GM18520 (cell line): ENCODE measurements at regions not wholly inside any gene's neighbourhood (a gene's known extent, or its start where the extent isn't known, plus 50 kb on each side); places are given as distances from the start of the nearest gene placed in this dataset.

Source experiments
- ATAC-seq: cut with Tn5 transposase; IDR thresholded peaks from one replicate; pipeline ENCODE4 v1.9.1; 2021; ENCODE audit not compliant: unreplicated experiment

- ATAC-seq: no peak
Measured at GRCh38 chr20:6882561-6883291, 115.2 kb downstream of the BMP2 start.

- ATAC-seq: no peak
Measured at GRCh38 chr20:6884114-6884513, 116.6 kb downstream of the BMP2 start.

- no peak for ATAC-seq
Measured at GRCh38 chr20:6886065-6886729, 118.7 kb downstream of the BMP2 start.

DNA sequence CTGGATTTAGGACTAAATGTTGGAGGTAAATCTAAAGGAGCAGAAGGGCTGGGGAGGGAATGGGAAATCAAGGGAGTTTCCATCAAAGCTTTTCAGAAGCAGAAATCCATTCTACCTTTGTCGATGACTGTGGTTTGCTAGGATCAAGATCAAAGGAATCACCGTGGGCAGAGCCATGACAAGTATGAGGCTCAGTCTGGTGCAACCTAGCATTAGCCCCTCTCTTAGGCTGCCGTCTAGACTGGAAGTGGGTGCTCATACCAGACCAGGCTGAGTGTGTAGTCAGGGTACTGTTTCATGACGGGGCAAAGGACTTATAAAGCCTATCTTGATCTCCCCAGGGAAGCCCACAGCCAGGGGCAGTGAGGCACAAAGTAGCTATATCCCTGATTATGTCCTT lies 120.5 kb downstream of the BMP2 start:
- no peak for ATAC-seq

- no peak for ATAC-seq
Measured at GRCh38 chr20:6888736-6889395, 121.4 kb downstream of the BMP2 start.

- no peak for ATAC-seq
Measured at GRCh38 chr20:6892724-6893123, 125.2 kb downstream of the BMP2 start.

DNA sequence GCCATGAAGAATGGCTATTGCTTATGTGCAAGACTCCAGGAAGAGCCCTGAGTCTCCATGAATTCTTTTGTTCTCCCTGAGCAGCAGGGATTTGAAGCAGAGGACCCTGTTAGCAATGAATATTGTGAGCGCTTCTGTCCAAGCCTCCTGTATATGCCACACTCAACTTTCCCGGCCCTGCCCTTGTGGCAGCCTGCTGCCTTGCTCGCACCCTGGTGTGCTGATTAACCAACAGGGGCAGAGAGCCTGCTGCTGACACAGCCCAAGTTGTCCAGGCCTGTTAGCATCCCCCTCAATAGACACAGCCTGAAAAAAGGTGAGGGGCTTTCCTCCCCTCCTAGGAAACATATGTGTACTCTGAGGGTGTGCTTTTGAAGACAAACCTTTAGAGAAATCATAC lies 131.4 kb downstream of the BMP2 start:
- no peak for ATAC-seq

DNA sequence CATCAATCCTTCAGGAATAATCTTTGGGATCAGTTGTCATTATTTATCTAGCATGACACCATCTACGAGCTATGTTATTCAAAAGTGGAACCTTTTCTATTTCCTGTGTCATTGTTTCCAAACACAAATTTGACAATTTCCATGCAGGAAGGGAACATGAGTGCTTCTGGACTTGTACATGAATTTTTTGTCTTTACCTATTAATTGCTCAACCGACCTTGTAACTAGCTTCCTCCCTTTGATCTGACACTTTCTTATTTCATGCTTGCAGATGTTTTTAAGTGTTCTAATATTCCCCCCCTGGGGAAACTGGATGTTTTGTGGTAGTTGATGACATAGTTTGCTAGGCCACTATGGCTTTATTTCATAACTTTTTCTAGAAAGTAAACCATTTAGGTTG lies 139.4 kb downstream of the BMP2 start:
- ATAC-seq: no peak

DNA sequence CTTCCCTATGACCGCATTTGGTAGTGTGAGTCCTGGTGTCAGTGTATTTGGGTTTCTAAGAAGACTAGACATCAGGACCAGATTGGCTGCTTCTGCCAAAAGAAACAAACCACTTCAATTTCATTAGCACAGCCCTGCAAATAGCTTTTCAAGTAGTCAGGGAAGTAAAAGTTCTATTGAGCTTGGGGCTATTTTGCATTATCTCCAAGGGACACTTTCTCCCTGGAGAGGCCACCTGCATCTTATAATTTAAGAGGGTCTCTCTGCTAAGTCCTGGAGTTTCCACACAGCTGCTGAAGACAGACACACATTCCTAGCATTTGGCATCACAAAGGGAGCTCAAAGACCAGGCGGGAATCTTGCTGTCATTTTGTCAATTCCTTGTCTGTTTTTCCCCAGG lies 141.2 kb downstream of the BMP2 start:
- ATAC-seq: no peak

DNA sequence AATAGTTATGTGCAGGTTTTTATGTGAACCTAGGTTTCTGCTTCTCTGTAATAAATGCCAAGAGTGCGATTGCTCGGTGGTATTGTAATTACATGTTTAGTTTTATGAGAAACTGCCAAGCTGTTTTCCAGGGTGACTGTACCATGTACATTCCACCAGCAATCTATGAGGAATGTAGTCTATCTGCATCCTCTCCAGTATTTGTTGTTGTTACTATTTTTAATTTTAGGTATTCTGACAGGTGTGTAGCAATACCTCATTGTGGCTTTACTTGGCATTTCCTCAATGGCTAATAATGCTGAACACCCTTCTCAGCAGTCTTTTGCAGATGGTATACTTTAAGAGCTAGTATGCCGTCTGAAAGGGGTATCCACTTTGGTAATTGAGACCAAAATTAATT lies 142.1 kb downstream of the BMP2 start:
- no peak for ATAC-seq

- ATAC-seq: no peak
Measured at GRCh38 chr20:6914986-6915385, 147.5 kb downstream of the BMP2 start.

GRCh38 chr20:6916938-6917337 lies 149.5 kb downstream of the BMP2 start:
- ATAC-seq: no peak

- ATAC-seq: no peak
Measured at GRCh38 chr20:6919792-6920468, 152.4 kb downstream of the BMP2 start.

DNA sequence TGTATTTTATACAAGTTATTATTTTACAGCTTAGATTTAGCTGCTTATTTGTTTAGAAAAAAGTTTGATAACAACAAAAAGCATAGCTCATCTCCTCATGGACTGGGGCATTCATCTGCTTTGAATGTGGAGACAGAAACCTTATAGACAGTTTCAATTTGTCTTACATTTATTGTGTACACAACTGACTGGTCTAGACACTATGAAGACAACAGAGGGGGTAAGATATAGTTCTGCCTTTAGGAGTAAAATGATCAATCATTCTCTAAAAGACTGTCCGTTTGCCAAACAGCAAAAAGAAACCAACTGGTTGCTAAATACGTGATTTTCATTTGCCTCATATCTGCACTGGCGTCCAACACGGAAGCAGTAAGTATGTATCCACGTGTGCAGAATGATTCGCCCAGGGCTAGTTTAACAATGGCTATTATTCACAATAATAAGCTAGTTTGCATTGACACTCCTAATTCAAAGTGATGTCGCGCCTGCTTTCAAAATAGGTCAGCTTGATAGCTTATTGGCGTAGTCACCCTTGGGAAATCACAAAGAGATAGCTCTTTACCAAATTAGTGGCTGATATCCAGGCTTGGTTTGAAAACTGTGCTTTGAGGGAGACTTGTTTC lies 153.6 kb downstream of the BMP2 start:
- no peak for ATAC-seq

- no peak for ATAC-seq
Measured at GRCh38 chr20:6921717-6922386, 154.4 kb downstream of the BMP2 start.

DNA sequence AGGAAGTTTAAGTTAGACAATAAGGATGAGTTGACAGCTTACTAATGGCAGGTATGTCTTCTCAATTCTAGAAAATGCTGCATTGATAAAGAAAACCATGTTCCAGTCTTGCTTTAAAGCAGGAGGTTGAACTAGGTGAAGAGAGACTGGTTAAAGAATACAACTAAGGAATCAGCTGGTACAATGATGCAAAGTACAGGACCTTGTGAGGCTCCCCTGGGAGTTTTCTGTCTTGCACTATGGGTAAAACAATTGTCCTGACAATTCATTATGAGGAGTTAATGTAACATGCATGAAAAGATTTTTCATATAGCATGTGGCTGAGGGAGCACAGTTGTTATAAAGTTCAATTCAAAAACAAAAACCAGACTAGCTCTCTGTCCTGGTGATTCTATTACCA lies 157.2 kb downstream of the BMP2 start:
- ATAC-seq: no peak

DNA sequence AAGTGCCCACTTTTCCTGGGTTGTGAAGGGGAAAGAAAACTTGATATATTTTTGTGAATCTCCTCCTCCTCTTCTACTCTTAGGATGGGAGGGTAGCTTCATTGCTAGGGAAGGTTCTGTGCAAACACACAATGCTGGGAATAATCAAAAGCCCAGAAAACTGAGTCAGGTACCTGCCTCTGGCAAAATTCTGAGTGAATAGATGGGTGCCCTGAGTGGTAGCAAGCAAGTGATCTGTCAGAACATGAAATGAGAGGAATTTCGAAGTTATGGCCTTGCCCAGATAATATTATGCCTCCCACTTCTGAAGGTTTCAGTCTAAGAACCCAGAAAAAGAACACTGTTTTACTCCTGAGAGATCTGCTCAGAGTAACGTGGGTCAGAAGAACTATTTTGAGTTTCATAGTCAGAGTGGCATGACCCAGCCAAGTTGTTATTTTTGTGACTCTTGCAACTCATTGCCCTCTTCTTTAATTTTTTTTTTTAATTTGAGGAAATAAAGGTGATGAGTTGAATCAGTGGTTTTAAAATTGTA lies 158.3 kb downstream of the BMP2 start:
- ATAC-seq: no peak

GRCh38 chr20:6940048-6940447 lies 172.6 kb downstream of the BMP2 start:
- ATAC-seq: no peak

GRCh38 chr20:6940876-6941275 lies 173.4 kb downstream of the BMP2 start:
- ATAC-seq: no peak

GRCh38 chr20:6941571-6941970 lies 174.1 kb downstream of the BMP2 start:
- no peak for ATAC-seq
